ENCODE measurements at regions not wholly inside any gene's neighbourhood (a gene's known extent, or its start where the extent isn't known, plus 50 kb on each side); places are given as distances from the start of the nearest gene placed in this dataset.

DNA sequence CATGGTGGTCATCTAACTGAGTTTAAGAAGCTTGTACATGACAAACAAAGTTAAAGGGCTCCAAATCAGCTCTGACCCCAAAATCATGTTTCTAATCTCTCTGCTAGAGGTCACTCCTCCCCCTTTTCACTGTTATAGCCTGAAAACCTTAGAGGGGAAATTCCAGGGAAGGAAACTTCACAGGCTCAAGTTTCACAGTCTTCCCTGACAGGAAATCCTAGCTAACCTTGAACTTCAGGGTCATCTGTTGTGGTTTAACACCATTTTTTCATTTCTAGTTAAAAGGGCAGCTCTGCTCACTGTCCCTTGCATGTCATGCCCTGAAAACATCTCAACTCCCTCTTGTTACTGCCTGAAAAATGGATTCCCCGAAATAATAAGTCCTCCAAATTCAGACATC lies 104.4 kb upstream of the BMP2 start:
- no peak overlapping the region for H3K4me3 ChIP-seq (ENCODE audit: control insufficient read depth in 2 of 3, extremely low read depth in 1 of 3, insufficient read depth in 2 of 3, low read depth in 1 of 3, low read length in 3 of 3)
- H3K79me2 ChIP-seq (ENCODE audit: control insufficient read depth, insufficient read depth, low read length) = no peaks in the 10 kb centered on the region
- no peaks in the 10 kb centered on the region for H3K27me3 ChIP-seq (ENCODE audit: control insufficient read depth, extremely low read depth, insufficient read depth, low read length)
- H3K27ac ChIP-seq (ENCODE audit: control insufficient read depth, insufficient read depth, low read length) = no peak overlapping the region
- no peaks in the 10 kb centered on the region for H4K20me1 ChIP-seq (ENCODE audit: control insufficient read depth, extremely low read depth, insufficient read depth, low read length)
- no peaks in the 10 kb centered on the region for H3K9me1 ChIP-seq (ENCODE audit: control insufficient read depth, extremely low read depth, insufficient read depth, low read length)
- H3K4me2 ChIP-seq (ENCODE audit: control insufficient read depth, extremely low read depth, insufficient read depth, low read depth, low read length) = no peak overlapping the region
- H3K9me3 ChIP-seq (ENCODE audit: control insufficient read depth, low read depth, low read length) = peaks cover 3% of the 10 kb centered on the region
- H3K36me3 ChIP-seq (ENCODE audit: control insufficient read depth in 2 of 2, extremely low read depth in 1 of 2, insufficient read depth in 2 of 2, low read length in 2 of 2) = no peaks in the 10 kb centered on the region
- TF ChIP-seq EZH2 (IDR thresholded peaks at IDR 0.05; ENCODE audit: low read length) = no peak
- no peak for TF ChIP-seq CTCF (optimal IDR thresholded peaks at IDR 0.05 in 1 of 3, IDR thresholded peaks at IDR 0.05 in 1 of 3, conservative IDR thresholded peaks at IDR 0.05 in 1 of 3; ENCODE audit: extremely low read depth in 1 of 3, insufficient read depth in 2 of 3, low read length in 3 of 3)
- dilution Hi-C loops (cut with MboI; ENCODE audit: extremely low pct_ligation_motif_present, low sequenced_read_pairs) = no loop called here
- no peak overlapping the region for H3K9ac ChIP-seq (ENCODE audit: control insufficient read depth, extremely low read depth, insufficient read depth, low read length)
- no peak overlapping the region for H2AFZ ChIP-seq (ENCODE audit: control insufficient read depth, low read length)
- FAIRE-seq (no peak), DNase-seq (ENCODE audit: low read depth, low spot score) (no peak)
- peaks cover 19% of the 10 kb centered on the region for H3K4me1 ChIP-seq (ENCODE audit: control insufficient read depth, extremely low read depth, insufficient read depth, low read length)

DNA sequence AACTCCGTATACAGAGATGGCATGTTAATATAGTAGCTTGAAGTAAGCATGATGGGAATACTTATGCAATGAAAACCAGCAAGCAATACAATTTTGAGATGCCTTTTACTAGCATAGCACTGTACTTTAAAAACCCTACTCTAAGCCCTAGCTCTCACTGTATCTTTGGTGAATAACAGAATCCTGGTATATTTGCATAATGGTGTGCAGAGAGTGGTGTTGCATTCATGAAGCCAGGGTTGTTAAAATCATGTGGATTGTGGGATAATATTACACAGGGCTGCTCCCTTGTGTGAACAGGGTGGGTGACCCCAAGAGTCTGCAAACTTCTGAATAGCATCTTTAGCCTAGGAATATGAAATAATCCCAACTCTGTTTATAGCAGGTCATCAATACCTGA lies 105.2 kb upstream of the BMP2 start:
- H3K9me1 ChIP-seq (ENCODE audit: control insufficient read depth, extremely low read depth, insufficient read depth, low read length) = no peaks in the 10 kb centered on the region
- no peak overlapping the region for H2AFZ ChIP-seq (ENCODE audit: control insufficient read depth, low read length)
- no peak overlapping the region for H3K9ac ChIP-seq (ENCODE audit: control insufficient read depth, extremely low read depth, insufficient read depth, low read length)
- FAIRE-seq (no peak), DNase-seq (ENCODE audit: low read depth, low spot score) (no peak)
- no peaks in the 10 kb centered on the region for H3K79me2 ChIP-seq (ENCODE audit: control insufficient read depth, insufficient read depth, low read length)
- H3K27ac ChIP-seq (ENCODE audit: control insufficient read depth, insufficient read depth, low read length) = no peak overlapping the region
- TF ChIP-seq EZH2 (IDR thresholded peaks at IDR 0.05; ENCODE audit: low read length) (no peak), CTCF (optimal IDR thresholded peaks at IDR 0.05 in 1 of 3, IDR thresholded peaks at IDR 0.05 in 1 of 3, conservative IDR thresholded peaks at IDR 0.05 in 1 of 3; ENCODE audit: extremely low read depth in 1 of 3, insufficient read depth in 2 of 3, low read length in 3 of 3) (no peak)
- H3K4me1 ChIP-seq (ENCODE audit: control insufficient read depth, extremely low read depth, insufficient read depth, low read length) = peaks cover 19% of the 10 kb centered on the region
- H3K9me3 ChIP-seq (ENCODE audit: control insufficient read depth, low read depth, low read length) = peaks cover 3% of the 10 kb centered on the region
- no peaks in the 10 kb centered on the region for H3K36me3 ChIP-seq (ENCODE audit: control insufficient read depth in 2 of 2, extremely low read depth in 1 of 2, insufficient read depth in 2 of 2, low read length in 2 of 2)
- no peak overlapping the region for H3K4me3 ChIP-seq (ENCODE audit: control insufficient read depth in 2 of 3, extremely low read depth in 1 of 3, insufficient read depth in 2 of 3, low read depth in 1 of 3, low read length in 3 of 3)
- no peak overlapping the region for H3K4me2 ChIP-seq (ENCODE audit: control insufficient read depth, extremely low read depth, insufficient read depth, low read depth, low read length)
- dilution Hi-C loops (cut with MboI; ENCODE audit: extremely low pct_ligation_motif_present, low sequenced_read_pairs) = no loop called here
- no peaks in the 10 kb centered on the region for H4K20me1 ChIP-seq (ENCODE audit: control insufficient read depth, extremely low read depth, insufficient read depth, low read length)
- no peaks in the 10 kb centered on the region for H3K27me3 ChIP-seq (ENCODE audit: control insufficient read depth, extremely low read depth, insufficient read depth, low read length)

Measured in keratinocyte (primary cell).